Mucosa of gallbladder (tissue), 1 donor: ENCODE measurements at regions not wholly inside any gene's neighbourhood (a gene's known extent, or its start where the extent isn't known, plus 50 kb on each side); places are given as distances from the start of the nearest gene placed in this dataset.

Experiments
- DNase-seq: peaks from one replicate; pipeline ENCODE4 v3.0.0-alpha.2; 2020; ENCODE audit warnings: low spot score
- donor health status: DM: no; HTN: no; CAD: no.

- DNase-seq: no peak
Measured at GRCh38 chr9:29691758-29692407, 2118.6 kb upstream of the C9orf72 start.

GRCh38 chr9:29697011-29697410 is 2123.7 kb upstream of the C9orf72 start:
- no peak for DNase-seq

DNA sequence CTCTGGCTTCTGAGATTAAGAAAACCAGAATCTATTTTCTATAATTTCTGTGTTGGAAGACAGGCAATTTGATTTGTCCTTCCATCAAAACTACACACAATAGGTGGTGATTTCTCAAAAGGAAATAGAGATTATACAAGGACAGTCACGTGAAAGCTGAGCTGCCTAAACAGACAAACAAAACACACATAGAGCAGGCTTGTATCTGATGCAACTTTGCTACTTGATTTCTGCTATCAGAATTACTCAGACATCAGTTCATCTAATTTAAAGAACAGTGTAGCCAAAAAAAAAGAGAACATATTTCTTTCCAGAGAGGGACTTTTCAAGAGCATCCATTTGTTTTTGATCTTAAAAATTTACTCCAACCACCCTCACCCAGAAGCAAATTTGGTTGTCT is 2128.3 kb upstream of the C9orf72 start:
- no peak for DNase-seq

GRCh38 chr9:29701971-29702370 is 2128.7 kb upstream of the C9orf72 start:
- no peak for DNase-seq

GRCh38 chr9:29714860-29715259 is 2141.6 kb upstream of the C9orf72 start:
- no peak for DNase-seq

DNA sequence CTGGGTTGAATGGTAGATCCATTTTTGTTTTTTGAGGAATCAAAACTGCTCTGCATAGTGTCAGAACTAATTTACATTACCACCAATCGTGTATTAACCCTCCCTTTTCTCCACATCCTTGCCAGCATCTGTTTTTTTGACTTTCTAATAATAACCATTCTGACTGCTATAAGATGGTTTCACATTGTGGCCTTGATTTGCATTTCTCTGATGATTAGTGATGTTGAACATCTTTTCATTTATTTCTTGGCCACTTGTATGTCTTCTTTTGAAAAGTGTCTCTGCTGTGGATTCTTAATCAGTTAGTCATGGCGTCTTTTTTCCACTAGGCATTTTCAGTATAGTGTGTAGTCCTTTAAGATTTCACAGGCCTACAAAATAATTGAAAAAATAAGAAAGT is 2144.3 kb upstream of the C9orf72 start:
- no peak for DNase-seq

DNA sequence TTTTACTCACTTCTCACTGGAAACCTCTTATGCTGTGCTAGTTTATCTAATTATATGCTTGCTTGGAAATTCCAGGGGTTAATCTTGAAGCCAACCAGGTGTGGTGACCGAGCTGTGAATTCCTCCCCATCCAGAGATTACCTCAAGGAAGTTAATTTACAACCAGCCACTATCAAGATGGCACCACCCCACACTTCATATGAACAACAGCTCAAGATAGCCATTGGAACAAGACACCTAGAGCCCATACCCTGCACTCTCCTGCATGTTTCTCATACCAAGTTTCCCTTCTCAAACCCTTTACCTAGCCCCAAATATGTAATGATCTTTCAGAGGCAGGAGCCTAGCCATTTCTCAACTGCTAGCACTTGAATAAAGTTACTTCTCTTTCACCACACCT is 2156.9 kb upstream of the C9orf72 start:
- DNase-seq: no peak

GRCh38 chr9:29740518-29740917 is 2167.2 kb upstream of the C9orf72 start:
- DNase-seq: no peak

GRCh38 chr9:29741169-29741568 is 2167.9 kb upstream of the C9orf72 start:
- DNase-seq: no peak

DNA sequence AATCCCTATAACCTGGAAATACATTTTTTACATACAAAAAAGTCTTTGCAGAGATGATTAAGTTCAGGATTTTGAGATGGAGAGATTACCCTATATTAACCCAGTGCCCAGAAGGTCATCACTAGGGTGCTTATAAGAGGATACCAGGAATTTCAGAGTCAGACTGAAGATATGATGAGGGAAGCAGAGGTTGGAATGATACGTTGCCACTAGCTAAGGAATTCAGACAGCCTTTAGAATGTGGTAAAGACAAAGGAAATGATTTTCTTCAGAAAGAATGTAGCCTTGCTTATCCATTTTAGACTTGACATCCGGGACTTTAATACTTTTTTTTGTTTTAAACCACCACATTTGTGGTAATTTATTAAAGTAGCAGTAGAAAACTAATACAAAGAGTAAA is 2176.8 kb upstream of the C9orf72 start:
- no peak for DNase-seq

DNA sequence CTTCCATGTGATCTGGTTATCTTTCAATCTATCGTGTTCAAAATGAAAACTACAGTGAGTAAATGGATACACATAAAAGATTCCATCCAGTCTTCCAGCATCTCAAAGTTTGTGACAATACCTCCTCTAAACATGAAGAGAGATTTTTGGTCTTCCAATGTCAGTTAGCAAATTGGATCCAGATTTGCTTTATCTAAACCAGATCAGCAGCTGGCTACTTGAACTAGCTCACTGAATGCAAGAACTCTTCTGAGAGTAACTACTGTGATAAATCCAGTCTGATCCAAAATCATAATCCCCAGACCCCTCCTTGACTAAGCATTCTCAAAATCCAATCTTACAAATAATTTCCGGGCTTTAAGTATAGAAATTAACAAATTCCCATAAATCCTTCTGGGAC is 2177.9 kb upstream of the C9orf72 start:
- no peak for DNase-seq

GRCh38 chr9:29753638-29754037 is 2180.4 kb upstream of the C9orf72 start:
- DNase-seq: no peak

DNA sequence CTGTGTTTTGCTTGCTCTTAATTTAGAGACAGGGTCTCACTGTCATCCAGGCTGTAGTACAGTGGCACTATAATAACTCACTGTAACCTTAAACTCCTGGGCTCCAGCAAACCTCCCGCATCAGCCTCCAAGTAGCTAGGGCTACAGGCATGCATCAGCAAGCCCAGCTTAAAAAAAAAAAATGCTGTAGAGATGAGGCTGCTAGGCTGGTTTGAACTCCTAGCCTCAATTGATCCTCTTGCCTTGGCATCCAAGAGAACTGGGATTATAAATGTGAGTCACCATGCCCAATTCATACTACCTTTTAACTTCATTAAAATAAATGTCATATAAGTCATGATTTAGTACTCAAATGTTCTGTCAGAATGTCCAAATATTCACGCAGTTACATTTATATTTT is 2195.7 kb upstream of the C9orf72 start:
- no peak for DNase-seq

DNA sequence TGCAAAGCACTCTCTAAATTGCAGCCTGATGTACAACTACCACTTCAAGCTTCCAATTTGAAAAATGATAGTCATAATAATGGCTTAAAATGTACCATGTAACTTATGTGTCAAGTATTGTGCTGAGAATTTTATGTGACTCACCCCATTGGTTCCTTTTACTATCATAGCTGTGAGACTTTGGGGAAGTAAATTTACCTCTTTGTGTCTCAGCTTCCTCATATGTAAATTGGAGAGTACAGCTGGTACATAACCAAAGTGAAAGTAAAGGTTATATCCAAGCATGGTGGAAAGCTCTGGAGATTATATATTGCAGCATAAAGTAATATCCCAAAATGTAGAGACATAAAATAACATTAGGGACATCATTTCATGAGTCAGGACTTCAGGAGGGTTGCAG is 2200.4 kb upstream of the C9orf72 start:
- no peak for DNase-seq

DNA sequence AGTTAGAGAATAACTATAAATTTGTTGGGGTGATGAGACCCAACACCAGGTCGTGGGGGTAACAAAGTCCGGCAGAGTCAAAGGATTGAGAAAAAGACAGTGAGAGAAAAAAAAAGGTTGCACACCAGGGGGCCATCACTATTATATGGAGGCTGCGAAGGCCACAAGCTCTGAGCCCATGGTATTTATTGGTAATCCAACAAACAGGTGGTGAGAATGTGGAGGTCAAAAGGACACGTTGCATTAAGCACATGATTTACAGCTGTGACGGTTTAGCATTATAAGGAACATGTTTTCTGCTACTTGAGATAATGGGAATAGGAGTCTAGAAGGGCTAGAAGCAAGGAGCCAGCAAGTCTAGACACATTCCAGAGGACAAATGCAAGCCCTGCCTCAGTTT is 2202.2 kb upstream of the C9orf72 start:
- no peak for DNase-seq

GRCh38 chr9:29778281-29778849 is 2205.1 kb upstream of the C9orf72 start:
- no peak for DNase-seq

GRCh38 chr9:29793970-29794369 is 2220.7 kb upstream of the C9orf72 start:
- DNase-seq: no peak

DNA sequence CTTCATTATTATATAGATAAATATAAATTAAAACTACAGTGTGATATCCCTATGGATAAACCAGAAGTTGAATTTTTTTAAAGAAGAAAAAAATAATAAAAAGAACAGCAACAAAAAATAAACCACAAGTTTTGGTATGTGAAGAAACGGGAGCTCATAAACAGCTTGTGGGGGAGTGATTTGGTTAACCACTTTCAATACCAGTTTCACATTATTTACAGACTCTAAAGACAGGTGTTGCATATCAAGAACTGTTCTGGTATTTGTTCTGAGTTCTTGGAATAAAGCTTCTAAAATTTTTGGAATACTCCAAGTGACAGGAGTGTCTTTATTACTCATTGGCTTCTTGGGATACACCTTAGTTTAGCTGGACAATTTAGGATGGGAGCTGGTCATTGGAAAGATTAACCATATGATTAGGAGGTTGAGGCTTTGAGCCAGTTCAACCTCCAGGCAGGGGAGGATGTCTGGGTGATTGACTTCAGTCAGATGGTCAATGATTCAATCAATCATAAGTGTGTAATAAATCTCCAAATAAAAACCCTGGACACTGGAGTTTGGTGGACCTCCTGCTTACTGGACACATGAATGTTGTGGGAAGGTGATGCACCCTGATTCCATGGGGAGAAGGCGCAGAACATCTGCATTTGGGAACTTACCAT is 2223.1 kb upstream of the C9orf72 start:
- DNase-seq: no peak

- no peak for DNase-seq
Measured at GRCh38 chr9:29798599-29798998, 2225.3 kb upstream of the C9orf72 start.

- no peak for DNase-seq
Measured at GRCh38 chr9:29799227-29799626, 2225.9 kb upstream of the C9orf72 start.

DNA sequence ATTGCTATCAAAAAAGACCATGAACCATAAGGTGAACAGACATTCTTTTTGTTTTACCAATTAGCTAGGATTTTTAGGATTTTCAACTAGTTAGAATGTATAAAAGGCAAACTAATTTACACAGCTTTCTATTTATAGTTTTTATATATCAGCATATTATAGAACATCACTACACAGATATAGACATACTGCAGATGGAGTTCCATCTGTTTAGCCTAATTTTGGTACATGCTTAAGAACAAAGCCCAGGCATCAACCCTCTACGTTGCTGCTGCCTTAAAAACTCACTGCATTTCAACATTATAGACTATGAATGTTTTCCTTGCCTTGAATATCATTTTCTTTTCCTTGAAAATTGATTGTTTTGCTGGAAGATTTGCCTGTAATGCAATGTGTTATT is 2227.5 kb upstream of the C9orf72 start:
- no peak for DNase-seq

DNA sequence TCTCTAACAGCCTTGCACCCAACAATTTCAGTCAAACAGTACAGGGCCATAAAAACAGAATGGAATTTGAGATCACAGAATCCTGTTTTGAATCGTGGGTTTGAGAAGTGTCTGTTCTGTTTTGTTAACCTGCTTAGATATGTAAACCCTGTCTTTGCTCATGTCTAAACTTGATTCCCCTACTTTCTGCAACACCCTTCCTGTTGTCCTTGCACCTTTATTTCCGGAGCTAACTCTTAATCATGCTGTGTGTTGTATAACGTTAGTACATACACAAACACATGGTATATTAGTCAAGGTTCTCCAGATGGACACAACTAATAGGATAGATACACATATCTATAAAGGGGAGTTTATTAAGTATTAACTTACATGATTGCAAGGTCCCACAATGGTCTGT is 2229.2 kb upstream of the C9orf72 start:
- DNase-seq: no peak

- DNase-seq: no peak
Measured at GRCh38 chr9:29806937-29807618, 2233.8 kb upstream of the C9orf72 start.
